Karpas-422 (cell line): ENCODE measurements at regions not wholly inside any gene's neighbourhood (a gene's known extent, or its start where the extent isn't known, plus 50 kb on each side); places are given as distances from the start of the nearest gene placed in this dataset.

Source experiments
- DNase-seq: peaks from one replicate; pipeline ENCODE4 v3.0.0-alpha.2; 2015
- H2AFZ ChIP-seq: fragments of 200-600 bp; sonication (generic); 2 replicates; pipeline ENCODE4 v1.6.1; 2014; ENCODE audit warnings: antibody characterized with exemption, low read length, mixed read lengths
- H3K27ac ChIP-seq: fragments of 200-600 bp; sonication (generic); 2 replicates; pipeline ENCODE4 v1.5.1; 2014; ENCODE audit warnings: mild to moderate bottlenecking, low read length, moderate library complexity
- H3K27me3 ChIP-seq: fragments of 200-600 bp; sonication (generic); 2 replicates; pipeline ENCODE4 v1.6.1; 2014; ENCODE audit warnings: low read length, mixed read lengths
- H3K36me3 ChIP-seq: fragments of 200-600 bp; sonication (generic); 2 replicates; pipeline ENCODE4 v1.6.1; 2014; ENCODE audit warnings: low read length, mixed read lengths; ENCODE audit not compliant: insufficient read depth
- H3K4me1 ChIP-seq: fragments of 200-600 bp; sonication (generic); 2 replicates; pipeline ENCODE4 v1.6.1; 2014; ENCODE audit warnings: mild to moderate bottlenecking, low read length, mixed read lengths
- H3K4me2 ChIP-seq: fragments of 200-600 bp; sonication (generic); 2 replicates; pipeline ENCODE4 v1.6.1; 2014; ENCODE audit warnings: low read length, low read depth, mild to moderate bottlenecking; ENCODE audit not compliant: poor library complexity, severe bottlenecking
- H3K4me3 ChIP-seq: fragments of 200-600 bp; sonication (generic); 2 replicates; pipeline ENCODE4 v1.5.1; 2014; ENCODE audit warnings: mild to moderate bottlenecking, antibody characterized with exemption, low read length, mixed read lengths
- H3K79me2 ChIP-seq: fragments of 200-600 bp; sonication (generic); 2 replicates; pipeline ENCODE4 v1.6.1; 2014; ENCODE audit warnings: mild to moderate bottlenecking, low read length, mixed read lengths
- H3K9ac ChIP-seq: fragments of 200-600 bp; sonication (generic); 2 replicates; pipeline ENCODE4 v1.6.0; 2014; ENCODE audit warnings: low read length
- H3K9me2 ChIP-seq: fragments of 200-600 bp; sonication (generic), shearing (Covaris generic); replicated peaks from 2 replicates; pipeline ENCODE4 v1.6.0; 2014; ENCODE audit warnings: mild to moderate bottlenecking, low read length, moderate library complexity; ENCODE audit not compliant: insufficient read depth
- H3K9me3 ChIP-seq: fragments of 300-700, 200-600 bp; sonication (generic); 2 replicates; pipeline ENCODE4 v1.6.1; 2014; ENCODE audit warnings: low read length, mixed read lengths
- H4K20me1 ChIP-seq: fragments of 200-600 bp; sonication (generic); 2 replicates; pipeline ENCODE4 v1.6.1; 2014; ENCODE audit warnings: mild to moderate bottlenecking, antibody characterized with exemption, low read length, low read depth; ENCODE audit not compliant: insufficient read depth

DNA sequence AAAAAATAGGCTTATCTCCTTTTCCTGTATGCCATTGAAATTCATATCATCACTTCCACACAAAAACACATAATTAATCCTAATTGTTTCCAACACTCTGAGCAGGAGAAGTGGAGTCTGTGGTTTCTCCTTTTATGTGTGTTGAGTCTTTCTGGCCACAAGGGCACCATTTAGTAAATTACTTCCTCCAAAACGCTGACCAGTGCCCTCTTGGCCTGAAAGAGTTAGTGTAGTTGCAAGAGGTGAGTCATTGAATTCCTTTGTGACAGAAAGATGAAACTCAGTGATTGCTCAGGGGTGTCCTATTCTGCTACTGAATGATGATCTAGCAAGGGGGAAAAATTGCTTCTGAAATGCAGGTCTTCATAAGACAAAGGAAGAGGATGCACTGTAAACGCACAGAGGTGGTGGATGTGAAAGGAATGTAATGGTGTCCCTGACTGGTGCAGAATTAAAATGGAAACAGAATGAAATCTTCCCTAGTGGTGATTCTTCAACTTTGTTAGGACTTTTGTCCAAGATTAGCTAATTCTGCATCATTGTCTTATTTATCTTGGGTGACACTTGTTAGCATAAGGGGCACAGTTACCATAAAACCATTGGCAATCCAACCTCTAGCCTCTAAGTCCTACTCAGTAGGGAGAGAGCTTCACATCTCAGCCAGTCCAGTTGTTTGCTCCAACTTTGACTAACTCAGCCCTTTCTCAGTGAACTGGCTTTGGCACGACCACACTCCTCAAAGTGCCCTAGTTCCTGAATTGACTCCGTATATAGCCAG, 208.4 kb upstream of the NANOGP8 start:
- H3K4me3 ChIP-seq, result no peak overlapping the region
- no peaks in the 10 kb centered on the region for H3K4me1 ChIP-seq
- H3K9ac ChIP-seq, result no peak overlapping the region
- no peak overlapping the region for H2AFZ ChIP-seq
- H4K20me1 ChIP-seq, result no peaks in the 10 kb centered on the region
- H3K9me2 ChIP-seq, result no peaks in the 10 kb centered on the region
- no peaks in the 10 kb centered on the region for H3K36me3 ChIP-seq
- H3K9me3 ChIP-seq, result no peaks in the 10 kb centered on the region
- no peaks in the 10 kb centered on the region; the same call in 1 of the 2 replicates for H3K27me3 ChIP-seq
- no peak for DNase-seq
- no peak overlapping the region for H3K4me2 ChIP-seq
- no peak overlapping the region for H3K27ac ChIP-seq
- H3K79me2 ChIP-seq, result no peaks in the 10 kb centered on the region

- Histone ChIP-seq H3K4me3 (no peak overlapping the region), H3K9me2 (no peaks in the 10 kb centered on the region), H3K4me1 (no peaks in the 10 kb centered on the region), H3K4me2 (no peak overlapping the region), H3K27me3 (no peaks in the 10 kb centered on the region; the same call in 1 of the 2 replicates), H3K36me3 (no peaks in the 10 kb centered on the region), H3K9ac (no peak overlapping the region), H3K27ac (no peak overlapping the region), H3K9me3 (no peaks in the 10 kb centered on the region), H4K20me1 (no peaks in the 10 kb centered on the region), H2AFZ (no peak overlapping the region), H3K79me2 (no peaks in the 10 kb centered on the region)
- DNase-seq, result no peak
Measured at GRCh38 chr15:35290301-35290721, 205.2 kb upstream of the NANOGP8 start.

DNA sequence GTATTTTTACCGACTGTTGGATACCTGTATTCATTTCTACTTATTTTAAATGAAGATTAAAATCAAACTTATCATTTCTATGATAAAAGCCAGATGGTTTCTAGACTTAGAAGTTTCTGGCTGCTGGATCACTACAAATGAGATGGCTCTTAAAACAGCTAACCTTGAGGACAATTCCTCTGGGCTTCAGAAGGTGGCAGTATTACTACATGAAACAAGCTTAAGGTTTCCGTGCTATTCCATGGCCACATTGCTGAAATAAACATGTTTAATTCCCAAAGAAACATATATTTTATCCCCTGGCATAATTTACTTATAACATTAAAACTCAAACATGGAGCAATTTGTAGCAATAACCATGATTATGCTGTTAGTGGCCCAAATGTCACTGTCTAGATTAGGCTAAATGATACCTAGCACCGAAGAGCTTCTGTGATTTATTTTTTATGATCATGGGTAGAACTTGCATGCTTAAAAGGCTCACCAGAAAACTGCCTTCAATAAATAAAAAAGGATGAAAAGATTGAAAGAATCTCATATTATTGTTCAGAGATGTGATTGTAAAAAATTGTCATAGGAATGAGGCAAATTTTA, 204.0 kb upstream of the NANOGP8 start:
- Histone ChIP-seq H3K9ac (no peak overlapping the region), H3K36me3 (no peaks in the 10 kb centered on the region), H3K27ac (no peak overlapping the region), H3K4me3 (no peak overlapping the region), H3K79me2 (no peaks in the 10 kb centered on the region), H4K20me1 (no peaks in the 10 kb centered on the region), H3K9me2 (no peaks in the 10 kb centered on the region), H2AFZ (no peak overlapping the region), H3K4me2 (no peak overlapping the region), H3K4me1 (no peaks in the 10 kb centered on the region), H3K27me3 (no peaks in the 10 kb centered on the region; the same call in 1 of the 2 replicates), H3K9me3 (no peaks in the 10 kb centered on the region)
- DNase-seq, result peak; percentile 51

GRCh38 chr15:35288580-35288979, 203.5 kb upstream of the NANOGP8 start:
- H3K9ac ChIP-seq, result no peak overlapping the region
- no peaks in the 10 kb centered on the region for H3K36me3 ChIP-seq
- H3K4me1 ChIP-seq, result no peaks in the 10 kb centered on the region
- no peaks in the 10 kb centered on the region for H3K9me3 ChIP-seq
- H3K27me3 ChIP-seq, result no peaks in the 10 kb centered on the region
- no peak overlapping the region for H2AFZ ChIP-seq
- DNase-seq, result no peak
- H3K4me2 ChIP-seq, result no peak overlapping the region
- H3K4me3 ChIP-seq, result no peak overlapping the region
- no peaks in the 10 kb centered on the region for H3K9me2 ChIP-seq
- no peak overlapping the region for H3K27ac ChIP-seq
- H4K20me1 ChIP-seq, result no peaks in the 10 kb centered on the region
- H3K79me2 ChIP-seq, result no peaks in the 10 kb centered on the region

- Histone ChIP-seq H4K20me1 (no peaks in the 10 kb centered on the region), H3K9me3 (no peaks in the 10 kb centered on the region), H3K9ac (no peak overlapping the region), H3K79me2 (no peaks in the 10 kb centered on the region), H3K9me2 (no peaks in the 10 kb centered on the region), H2AFZ (no peak overlapping the region), H3K27me3 (no peaks in the 10 kb centered on the region), H3K4me3 (no peak overlapping the region), H3K4me2 (no peak overlapping the region), H3K36me3 (no peaks in the 10 kb centered on the region), H3K27ac (no peak overlapping the region), H3K4me1 (no peaks in the 10 kb centered on the region)
- no peak for DNase-seq
Measured at GRCh38 chr15:35286721-35287120, 201.6 kb upstream of the NANOGP8 start.

DNA sequence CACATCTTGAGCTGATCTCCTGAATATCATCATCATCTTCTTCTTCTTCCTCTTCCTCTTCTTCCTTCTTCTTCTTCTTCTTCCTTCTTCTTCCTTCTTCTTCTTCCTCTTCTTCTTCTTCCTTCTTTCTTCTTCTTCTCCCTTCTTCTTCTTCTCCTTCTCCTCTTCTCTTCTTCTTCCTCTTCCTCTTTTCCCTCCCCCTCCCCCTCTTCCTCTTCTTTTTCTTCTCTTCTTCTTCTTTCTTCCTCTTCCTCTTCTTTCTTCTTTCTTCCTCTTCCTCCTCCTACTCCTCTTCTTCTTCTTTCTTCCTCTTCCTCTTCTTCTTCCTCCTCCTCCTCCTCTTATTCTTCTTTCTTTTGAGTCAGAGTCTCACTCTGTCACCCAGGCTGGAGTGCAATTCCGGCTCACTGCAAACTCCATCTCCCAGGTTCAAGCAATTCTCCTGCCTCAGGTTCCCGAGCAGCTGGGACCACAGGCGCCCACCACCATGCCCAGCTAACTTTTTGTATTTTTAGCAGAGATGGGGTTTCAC, 197.9 kb upstream of the NANOGP8 start:
- Histone ChIP-seq H3K4me3 (no peak overlapping the region), H3K27me3 (no peaks in the 10 kb centered on the region), H3K36me3 (no peaks in the 10 kb centered on the region), H3K4me2 (no peak overlapping the region), H3K9me2 (no peaks in the 10 kb centered on the region), H3K9ac (no peak overlapping the region), H3K79me2 (no peaks in the 10 kb centered on the region), H4K20me1 (no peaks in the 10 kb centered on the region), H3K4me1 (no peaks in the 10 kb centered on the region), H3K27ac (no peak overlapping the region), H3K9me3 (peaks cover 3% of the 10 kb centered on the region; the same call in 1 of the 2 replicates), H2AFZ (no peak overlapping the region)
- no peak for DNase-seq

DNA sequence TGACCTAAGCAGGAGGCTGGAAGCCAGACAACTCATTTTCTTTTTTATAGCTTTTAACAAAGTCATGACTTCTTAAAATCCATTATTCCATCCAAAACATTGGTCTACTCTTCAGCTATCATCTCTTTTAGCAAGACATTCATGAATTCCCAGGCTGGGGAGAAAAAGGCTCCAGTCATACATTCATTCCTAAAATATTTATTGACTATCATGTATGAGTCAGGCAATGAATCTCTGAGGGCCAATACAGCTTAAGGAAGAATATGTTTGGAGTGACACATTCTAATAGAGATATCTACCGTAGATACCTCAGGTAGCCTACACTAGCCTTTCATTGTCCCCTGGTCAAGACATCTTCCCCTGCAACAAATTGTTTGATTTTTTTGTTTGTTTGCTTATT, 196.4 kb upstream of the NANOGP8 start:
- no peak for DNase-seq
- Histone ChIP-seq H3K79me2 (no peaks in the 10 kb centered on the region), H3K9me2 (no peaks in the 10 kb centered on the region), H3K4me3 (no peak overlapping the region), H3K27ac (no peak overlapping the region), H3K9ac (no peak overlapping the region), H3K9me3 (peaks cover 3% of the 10 kb centered on the region; the same call in 1 of the 2 replicates), H3K4me2 (no peak overlapping the region), H3K36me3 (no peaks in the 10 kb centered on the region), H3K4me1 (no peaks in the 10 kb centered on the region), H3K27me3 (no peaks in the 10 kb centered on the region), H4K20me1 (no peaks in the 10 kb centered on the region), H2AFZ (no peak overlapping the region)

GRCh38 chr15:35279811-35280210, 194.7 kb upstream of the NANOGP8 start:
- H2AFZ ChIP-seq, result no peak overlapping the region
- no peak overlapping the region for H3K4me3 ChIP-seq
- no peak overlapping the region for H3K9ac ChIP-seq
- H3K9me3 ChIP-seq, result peaks cover 3% of the 10 kb centered on the region; the same call in 1 of the 2 replicates
- H3K79me2 ChIP-seq, result no peaks in the 10 kb centered on the region
- no peaks in the 10 kb centered on the region for H3K27me3 ChIP-seq
- no peaks in the 10 kb centered on the region for H3K4me1 ChIP-seq
- no peak overlapping the region for H3K4me2 ChIP-seq
- H4K20me1 ChIP-seq, result no peaks in the 10 kb centered on the region
- no peak for DNase-seq
- no peaks in the 10 kb centered on the region for H3K9me2 ChIP-seq
- no peak overlapping the region for H3K27ac ChIP-seq
- no peaks in the 10 kb centered on the region for H3K36me3 ChIP-seq
